ENCODE measurements at regions not wholly inside any gene's neighbourhood (a gene's known extent, or its start where the extent isn't known, plus 50 kb on each side); places are given as distances from the start of the nearest gene placed in this dataset.

DNA sequence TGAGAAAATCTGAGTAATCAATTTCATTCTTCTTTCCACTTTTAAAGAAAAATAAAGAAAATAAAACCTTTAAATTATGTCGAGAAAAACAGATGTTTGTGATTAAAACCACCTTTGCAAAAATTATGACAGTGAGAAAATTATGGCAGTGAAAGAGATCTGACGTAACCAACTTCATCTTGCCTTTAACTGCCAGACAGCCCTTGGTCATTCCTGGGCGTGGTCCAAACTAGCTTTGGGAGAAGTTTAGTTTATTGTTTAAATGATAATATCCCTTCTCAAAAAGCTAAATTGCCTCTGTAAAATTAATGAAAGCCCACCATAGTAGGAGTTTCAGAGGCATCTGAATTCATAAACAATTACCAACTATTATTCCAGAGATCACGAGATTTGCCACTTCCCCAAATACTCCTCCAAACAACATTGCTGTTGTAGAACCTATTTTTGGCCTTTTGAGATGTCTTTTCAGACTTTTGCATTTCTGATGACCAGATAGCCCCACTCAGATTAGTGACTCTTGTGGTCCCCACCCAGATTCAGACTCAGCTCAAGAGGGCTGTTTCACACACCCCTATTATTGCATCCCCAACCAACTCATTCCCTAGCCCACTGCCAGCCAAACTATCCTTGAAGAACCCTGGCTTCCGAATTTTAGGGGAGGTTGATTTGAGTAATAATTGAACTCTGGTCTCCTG is 664.4 kb upstream of the CBLB start:
- no peaks in the 10 kb centered on the region for H3K36me3 ChIP-seq (replicated peaks; ENCODE audit: insufficient read depth, low read depth)
- no peaks in the 10 kb centered on the region for H3K9me3 ChIP-seq (ENCODE audit: low read depth)
- no peak for DNase-seq (ENCODE audit: low spot score)
- H3K4me2 ChIP-seq = no peak overlapping the region
- H2AFZ ChIP-seq = no peak overlapping the region
- no peak overlapping the region for H3K4me3 ChIP-seq
- H4K20me1 ChIP-seq (ENCODE audit: insufficient read depth, poor library complexity, severe bottlenecking) = no peaks in the 10 kb centered on the region
- no peak for TF ChIP-seq EZH2 (IDR thresholded peaks at IDR 0.05; ENCODE audit: borderline replicate concordance)
- no peak for TF ChIP-seq CTCF (IDR thresholded peaks at IDR 0.05; ENCODE audit: poor library complexity)
- no peak for TF ChIP-seq EZH2phosphoT487 (IDR thresholded peaks at IDR 0.05; ENCODE audit: low read depth, severe bottlenecking, unreplicated experiment)
- H3K27ac ChIP-seq = no peak overlapping the region
- no peaks in the 10 kb centered on the region for H3K4me1 ChIP-seq (ENCODE audit: insufficient read depth)
- H3K9me2 ChIP-seq (replicated peaks; ENCODE audit: insufficient read depth) = no peaks in the 10 kb centered on the region
- whole genome bisulfite sequencing (ENCODE audit: low lambda C conversion rate, missing lambda C conversion rate) = 86% methylated on average over 5 of the region's 5 CpGs
- H3K27me3 ChIP-seq = no peaks in the 10 kb centered on the region
- no peaks in the 10 kb centered on the region for H3K79me2 ChIP-seq

- no peak overlapping the region for H3K27ac ChIP-seq
- no peaks in the 10 kb centered on the region for H3K4me1 ChIP-seq (ENCODE audit: insufficient read depth)
- H3K79me2 ChIP-seq = no peaks in the 10 kb centered on the region
- no peaks in the 10 kb centered on the region for H3K9me3 ChIP-seq (ENCODE audit: low read depth)
- H3K9me2 ChIP-seq (replicated peaks; ENCODE audit: insufficient read depth) = no peaks in the 10 kb centered on the region
- no peaks in the 10 kb centered on the region for H3K36me3 ChIP-seq (replicated peaks; ENCODE audit: insufficient read depth, low read depth)
- H4K20me1 ChIP-seq (ENCODE audit: insufficient read depth, poor library complexity, severe bottlenecking) = no peaks in the 10 kb centered on the region
- H3K27me3 ChIP-seq = no peaks in the 10 kb centered on the region
- TF ChIP-seq EZH2 (IDR thresholded peaks at IDR 0.05; ENCODE audit: borderline replicate concordance) = no peak
- TF ChIP-seq CTCF (IDR thresholded peaks at IDR 0.05; ENCODE audit: poor library complexity) = no peak
- no peak for TF ChIP-seq EZH2phosphoT487 (IDR thresholded peaks at IDR 0.05; ENCODE audit: low read depth, severe bottlenecking, unreplicated experiment)
- H3K4me2 ChIP-seq = no peak overlapping the region
- no peak for DNase-seq (ENCODE audit: low spot score)
- no peak overlapping the region for H2AFZ ChIP-seq
- no peak overlapping the region for H3K4me3 ChIP-seq
Observed at GRCh38 chr3:106533788-106534160, 665.0 kb upstream of the CBLB start.

DNA sequence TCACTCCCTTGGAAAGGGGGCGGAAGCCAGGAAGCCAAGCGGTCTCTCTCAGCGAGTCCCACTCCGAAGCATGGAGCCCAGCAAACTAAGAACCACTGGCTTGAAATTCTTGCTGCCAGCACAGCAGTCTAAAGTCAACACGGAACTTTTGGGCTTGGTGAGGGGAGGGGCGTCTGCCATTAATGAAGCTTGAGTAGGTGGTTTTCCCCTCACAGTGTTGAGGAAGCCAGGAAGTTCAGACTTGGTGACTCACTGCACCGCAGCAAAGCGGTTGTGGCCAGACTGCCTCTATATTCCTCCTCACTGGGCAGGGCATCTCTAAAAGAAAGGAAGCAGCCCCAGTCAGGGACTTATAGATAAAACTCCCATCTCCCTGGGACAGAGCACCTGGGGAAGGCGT is 665.4 kb upstream of the CBLB start:
- no peaks in the 10 kb centered on the region for H3K4me1 ChIP-seq (ENCODE audit: insufficient read depth)
- no peak for DNase-seq (ENCODE audit: low spot score)
- TF ChIP-seq EZH2 (IDR thresholded peaks at IDR 0.05; ENCODE audit: borderline replicate concordance) (no peak), EZH2phosphoT487 (IDR thresholded peaks at IDR 0.05; ENCODE audit: low read depth, severe bottlenecking, unreplicated experiment) (no peak), CTCF (IDR thresholded peaks at IDR 0.05; ENCODE audit: poor library complexity) (no peak)
- no peak overlapping the region for H3K4me3 ChIP-seq
- no peaks in the 10 kb centered on the region for H3K36me3 ChIP-seq (replicated peaks; ENCODE audit: insufficient read depth, low read depth)
- no peaks in the 10 kb centered on the region for H3K9me2 ChIP-seq (replicated peaks; ENCODE audit: insufficient read depth)
- 93% methylated on average over 9 of the region's 9 CpGs for WGBS (ENCODE audit: low lambda C conversion rate, missing lambda C conversion rate)
- H3K4me2 ChIP-seq = no peak overlapping the region
- H3K27me3 ChIP-seq = no peaks in the 10 kb centered on the region
- no peaks in the 10 kb centered on the region for H3K79me2 ChIP-seq
- H2AFZ ChIP-seq = no peak overlapping the region
- H3K27ac ChIP-seq = no peak overlapping the region
- no peaks in the 10 kb centered on the region for H3K9me3 ChIP-seq (ENCODE audit: low read depth)
- H4K20me1 ChIP-seq (ENCODE audit: insufficient read depth, poor library complexity, severe bottlenecking) = no peaks in the 10 kb centered on the region

DNA sequence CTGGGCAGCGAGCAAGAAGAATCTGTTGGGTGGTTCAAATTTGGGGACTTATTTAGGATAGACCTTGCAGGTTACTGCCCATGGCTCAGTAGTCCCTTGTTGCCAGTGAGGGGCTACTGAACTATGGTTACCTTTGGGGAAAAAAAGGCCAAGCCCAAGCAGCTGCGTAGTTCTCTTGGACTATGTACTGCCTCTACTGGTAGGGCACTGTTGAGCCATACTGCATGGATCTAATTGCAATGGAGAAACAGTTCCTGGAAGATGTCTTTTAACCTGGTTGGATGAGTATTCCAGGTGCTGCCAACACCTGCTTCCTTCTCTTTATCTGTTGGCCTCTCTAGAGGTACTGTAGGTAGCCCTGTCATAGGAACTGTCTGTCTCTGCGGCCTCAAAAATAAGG is 671.9 kb upstream of the CBLB start:
- Histone ChIP-seq H3K9me3 (ENCODE audit: low read depth) (no peaks in the 10 kb centered on the region), H3K79me2 (no peaks in the 10 kb centered on the region), H3K9me2 (replicated peaks; ENCODE audit: insufficient read depth) (no peaks in the 10 kb centered on the region), H3K4me2 (no peak overlapping the region), H3K36me3 (replicated peaks; ENCODE audit: insufficient read depth, low read depth) (no peaks in the 10 kb centered on the region), H2AFZ (no peak overlapping the region), H3K27me3 (no peaks in the 10 kb centered on the region), H4K20me1 (ENCODE audit: insufficient read depth, poor library complexity, severe bottlenecking) (no peaks in the 10 kb centered on the region), H3K4me3 (no peak overlapping the region), H3K4me1 (ENCODE audit: insufficient read depth) (no peaks in the 10 kb centered on the region), H3K27ac (no peak overlapping the region)
- WGBS (ENCODE audit: low lambda C conversion rate, missing lambda C conversion rate) = 95% methylated on average over 3 of the region's 3 CpGs
- no peak for DNase-seq (ENCODE audit: low spot score)
- TF ChIP-seq CTCF (IDR thresholded peaks at IDR 0.05; ENCODE audit: poor library complexity) (no peak), EZH2phosphoT487 (IDR thresholded peaks at IDR 0.05; ENCODE audit: low read depth, severe bottlenecking, unreplicated experiment) (no peak), EZH2 (IDR thresholded peaks at IDR 0.05; ENCODE audit: borderline replicate concordance) (no peak)
